ENCODE measurements at regions not wholly inside any gene's neighbourhood (a gene's known extent, or its start where the extent isn't known, plus 50 kb on each side); places are given as distances from the start of the nearest gene placed in this dataset.

DNA sequence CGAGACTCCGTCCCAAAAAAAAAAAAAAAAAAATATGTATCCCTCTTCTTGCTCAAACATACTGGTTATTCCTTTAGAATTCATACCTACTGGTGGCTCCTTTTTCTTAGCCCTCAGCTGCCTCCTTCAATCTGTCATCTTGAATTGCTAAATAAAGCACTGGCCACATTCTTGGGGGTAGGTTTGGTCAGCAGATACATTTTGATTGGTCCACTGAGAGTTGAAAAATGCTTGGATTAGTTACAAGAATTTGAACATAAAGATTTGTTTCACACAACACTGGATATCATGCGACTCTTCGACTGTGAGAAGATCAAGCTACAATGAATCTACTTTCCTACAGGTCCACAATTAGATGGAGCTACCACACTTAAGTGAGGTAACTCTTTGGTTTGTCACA, 906.1 kb upstream of the SLC39A10 start:
- no peak overlapping the region for H3K27ac ChIP-seq (ENCODE audit: low read depth, low read length)
- H3K36me3 ChIP-seq (ENCODE audit: insufficient read depth, low read length) = no peaks in the 10 kb centered on the region
- no peak overlapping the region for H3K4me3 ChIP-seq (ENCODE audit: low read length)
- H3K9ac ChIP-seq (ENCODE audit: low read depth, low read length) = no peak overlapping the region
- no peaks in the 10 kb centered on the region for H3K27me3 ChIP-seq (ENCODE audit: insufficient read depth, low read length)
- no peaks in the 10 kb centered on the region for H3K9me3 ChIP-seq (ENCODE audit: insufficient read depth, low read depth, low read length)
- 99% methylated on average over 4 of the region's 4 CpGs for WGBS
- H3K4me1 ChIP-seq (ENCODE audit: insufficient read depth, low read length) = no peaks in the 10 kb centered on the region

DNA sequence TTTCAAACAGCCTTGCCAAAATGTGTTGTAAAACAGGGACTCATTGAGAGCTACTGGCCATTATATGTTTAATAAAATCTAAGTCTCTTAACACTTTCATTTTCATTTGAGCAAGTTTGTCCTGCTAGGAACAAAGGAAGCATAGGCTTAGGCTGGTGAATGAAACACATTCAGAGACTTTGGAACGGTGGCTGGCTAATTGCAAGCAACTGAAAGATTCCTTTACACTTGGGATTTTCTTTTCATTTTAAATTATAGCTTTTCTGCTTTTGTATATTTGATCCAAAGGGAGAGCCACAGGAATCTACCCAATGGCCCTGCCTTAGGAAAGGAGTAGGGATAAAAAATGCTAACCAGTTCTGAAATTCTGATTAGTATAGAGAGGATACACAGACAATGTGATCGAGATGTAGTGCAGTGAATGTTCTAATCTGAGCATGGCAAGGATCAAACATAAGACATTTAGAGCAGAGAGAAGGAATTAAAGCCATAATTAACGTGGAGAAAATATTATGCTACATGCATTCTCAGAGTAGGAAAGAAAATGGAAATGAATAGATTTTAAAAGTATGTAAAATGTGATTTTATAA, 911.4 kb upstream of the SLC39A10 start:
- H3K4me1 ChIP-seq (ENCODE audit: insufficient read depth, low read length) = no peaks in the 10 kb centered on the region; the same call in 1 of the 2 replicates
- no peaks in the 10 kb centered on the region for H3K36me3 ChIP-seq (ENCODE audit: insufficient read depth, low read length)
- no peaks in the 10 kb centered on the region for H3K27me3 ChIP-seq (ENCODE audit: insufficient read depth, low read length)
- no peak overlapping the region for H3K4me3 ChIP-seq (ENCODE audit: low read length)
- H3K27ac ChIP-seq (ENCODE audit: low read depth, low read length) = peak overlapping the region; percentile 46; the same call in 1 of the 2 replicates
- 91% methylated on average over 3 of the region's 3 CpGs for WGBS
- H3K9me3 ChIP-seq (ENCODE audit: insufficient read depth, low read depth, low read length) = no peaks in the 10 kb centered on the region
- no peak overlapping the region for H3K9ac ChIP-seq (ENCODE audit: low read depth, low read length)

- Histone ChIP-seq H3K27me3 (ENCODE audit: insufficient read depth, low read length) (no peaks in the 10 kb centered on the region), H3K4me1 (ENCODE audit: insufficient read depth, low read length) (no peaks in the 10 kb centered on the region; the same call in 1 of the 2 replicates), H3K27ac (ENCODE audit: low read depth, low read length) (no peak overlapping the region), H3K36me3 (ENCODE audit: insufficient read depth, low read length) (no peaks in the 10 kb centered on the region), H3K9me3 (ENCODE audit: insufficient read depth, low read depth, low read length) (no peaks in the 10 kb centered on the region), H3K4me3 (ENCODE audit: low read length) (no peak overlapping the region), H3K9ac (ENCODE audit: low read depth, low read length) (no peak overlapping the region)
- WGBS = 83% methylated on average over 1 of the region's 2 CpGs
Measured at GRCh38 chr2:194742706-194743105, 914.3 kb upstream of the SLC39A10 start.

GRCh38 chr2:194739217-194739616, 917.8 kb upstream of the SLC39A10 start:
- Histone ChIP-seq H3K27ac (ENCODE audit: low read depth, low read length) (no peak overlapping the region), H3K9ac (ENCODE audit: low read depth, low read length) (no peak overlapping the region), H3K4me3 (ENCODE audit: low read length) (no peak overlapping the region), H3K36me3 (ENCODE audit: insufficient read depth, low read length) (no peaks in the 10 kb centered on the region), H3K27me3 (ENCODE audit: insufficient read depth, low read length) (no peaks in the 10 kb centered on the region), H3K4me1 (ENCODE audit: insufficient read depth, low read length) (no peaks in the 10 kb centered on the region), H3K9me3 (ENCODE audit: insufficient read depth, low read depth, low read length) (no peaks in the 10 kb centered on the region)
- 100% methylated on average over 2 of the region's 3 CpGs for WGBS

GRCh38 chr2:194735837-194736542, 921.0 kb upstream of the SLC39A10 start:
- H3K9ac ChIP-seq (ENCODE audit: low read depth, low read length) = no peak overlapping the region
- H3K4me3 ChIP-seq (ENCODE audit: low read length) = no peak overlapping the region
- no peaks in the 10 kb centered on the region for H3K4me1 ChIP-seq (ENCODE audit: insufficient read depth, low read length)
- H3K27ac ChIP-seq (ENCODE audit: low read depth, low read length) = no peak overlapping the region
- H3K9me3 ChIP-seq (ENCODE audit: insufficient read depth, low read depth, low read length) = no peaks in the 10 kb centered on the region
- H3K27me3 ChIP-seq (ENCODE audit: insufficient read depth, low read length) = no peaks in the 10 kb centered on the region
- no peaks in the 10 kb centered on the region for H3K36me3 ChIP-seq (ENCODE audit: insufficient read depth, low read length)
- 85% methylated on average over 2 of the region's 2 CpGs for WGBS

GRCh38 chr2:194730266-194730665, 926.8 kb upstream of the SLC39A10 start:
- H3K27me3 ChIP-seq (ENCODE audit: insufficient read depth, low read length) = no peaks in the 10 kb centered on the region
- 100% methylated on average over 1 of the region's 1 CpG for WGBS
- H3K9ac ChIP-seq (ENCODE audit: low read depth, low read length) = no peak overlapping the region
- no peaks in the 10 kb centered on the region for H3K36me3 ChIP-seq (ENCODE audit: insufficient read depth, low read length)
- no peaks in the 10 kb centered on the region for H3K9me3 ChIP-seq (ENCODE audit: insufficient read depth, low read depth, low read length)
- no peaks in the 10 kb centered on the region for H3K4me1 ChIP-seq (ENCODE audit: insufficient read depth, low read length)
- no peak overlapping the region for H3K4me3 ChIP-seq (ENCODE audit: low read length)
- no peak overlapping the region for H3K27ac ChIP-seq (ENCODE audit: low read depth, low read length)

DNA sequence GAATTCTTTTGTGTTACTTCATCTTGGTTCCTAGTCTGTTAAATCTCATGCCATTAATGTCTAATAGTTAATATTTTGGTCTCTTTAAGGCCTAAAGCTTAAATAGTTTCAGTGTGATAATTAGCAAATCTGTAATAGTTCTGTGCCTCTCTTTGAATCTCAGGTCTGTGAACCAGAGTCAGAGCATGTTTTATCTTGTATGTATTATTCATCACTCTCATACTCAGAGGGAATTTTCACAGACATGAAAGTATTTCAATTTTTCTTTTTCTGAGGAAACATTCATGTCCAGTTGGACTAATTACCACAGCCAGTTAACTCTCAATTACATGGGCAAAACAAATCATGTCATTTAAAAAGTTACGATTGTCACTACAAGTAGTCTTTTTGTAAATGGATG, 931.9 kb upstream of the SLC39A10 start:
- H3K4me1 ChIP-seq (ENCODE audit: insufficient read depth, low read length) = no peaks in the 10 kb centered on the region
- no peaks in the 10 kb centered on the region for H3K36me3 ChIP-seq (ENCODE audit: insufficient read depth, low read length)
- no peaks in the 10 kb centered on the region for H3K9me3 ChIP-seq (ENCODE audit: insufficient read depth, low read depth, low read length)
- WGBS = 94% methylated on average over 1 of the region's 1 CpG
- H3K4me3 ChIP-seq (ENCODE audit: low read length) = no peak overlapping the region
- H3K27me3 ChIP-seq (ENCODE audit: insufficient read depth, low read length) = no peaks in the 10 kb centered on the region
- H3K9ac ChIP-seq (ENCODE audit: low read depth, low read length) = no peak overlapping the region
- no peak overlapping the region for H3K27ac ChIP-seq (ENCODE audit: low read depth, low read length)

GRCh38 chr2:194723446-194723845, 933.6 kb upstream of the SLC39A10 start:
- no peaks in the 10 kb centered on the region for H3K27me3 ChIP-seq (ENCODE audit: insufficient read depth, low read length)
- no peak overlapping the region for H3K27ac ChIP-seq (ENCODE audit: low read depth, low read length)
- no peak overlapping the region for H3K4me3 ChIP-seq (ENCODE audit: low read length)
- no peaks in the 10 kb centered on the region for H3K4me1 ChIP-seq (ENCODE audit: insufficient read depth, low read length)
- WGBS = 93% methylated on average over 1 of the region's 2 CpGs
- no peaks in the 10 kb centered on the region for H3K36me3 ChIP-seq (ENCODE audit: insufficient read depth, low read length)
- no peaks in the 10 kb centered on the region for H3K9me3 ChIP-seq (ENCODE audit: insufficient read depth, low read depth, low read length)
- H3K9ac ChIP-seq (ENCODE audit: low read depth, low read length) = no peak overlapping the region

- no peaks in the 10 kb centered on the region for H3K9me3 ChIP-seq (ENCODE audit: insufficient read depth, low read depth, low read length)
- H3K9ac ChIP-seq (ENCODE audit: low read depth, low read length) = no peak overlapping the region
- H3K36me3 ChIP-seq (ENCODE audit: insufficient read depth, low read length) = no peaks in the 10 kb centered on the region
- 97% methylated on average over 3 of the region's 3 CpGs for WGBS
- no peaks in the 10 kb centered on the region for H3K4me1 ChIP-seq (ENCODE audit: insufficient read depth, low read length)
- H3K27me3 ChIP-seq (ENCODE audit: insufficient read depth, low read length) = no peaks in the 10 kb centered on the region
- no peak overlapping the region for H3K27ac ChIP-seq (ENCODE audit: low read depth, low read length)
- no peak overlapping the region for H3K4me3 ChIP-seq (ENCODE audit: low read length)
Measured at GRCh38 chr2:194721227-194721626, 935.8 kb upstream of the SLC39A10 start.

- WGBS = 95% methylated on average over 1 of the region's 2 CpGs
Measured at GRCh38 chr2:194720462-194720861, 936.6 kb upstream of the SLC39A10 start.

DNA sequence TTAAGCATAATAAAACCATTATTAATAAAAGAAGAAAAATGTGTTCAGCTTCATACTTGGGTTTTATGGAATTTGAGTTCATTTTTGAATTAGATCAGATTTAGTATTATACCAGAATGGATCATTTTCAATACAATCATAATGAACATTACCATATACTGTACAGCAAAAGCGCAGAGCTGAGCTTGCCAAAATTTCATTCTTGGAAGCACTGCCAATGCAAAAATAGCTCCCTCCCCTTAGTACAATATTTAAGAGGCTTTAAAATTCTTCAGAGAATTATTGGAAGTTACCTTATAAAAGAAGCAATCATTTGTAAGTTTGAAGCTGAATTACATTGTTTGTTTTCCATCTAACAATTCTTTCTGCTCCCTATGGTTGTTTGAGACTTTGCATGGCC, 938.1 kb upstream of the SLC39A10 start:
- Histone ChIP-seq H3K9me3 (ENCODE audit: insufficient read depth, low read depth, low read length) (no peaks in the 10 kb centered on the region), H3K27me3 (ENCODE audit: insufficient read depth, low read length) (no peaks in the 10 kb centered on the region), H3K36me3 (ENCODE audit: insufficient read depth, low read length) (no peaks in the 10 kb centered on the region), H3K27ac (ENCODE audit: low read depth, low read length) (no peak overlapping the region), H3K9ac (ENCODE audit: low read depth, low read length) (no peak overlapping the region), H3K4me3 (ENCODE audit: low read length) (no peak overlapping the region), H3K4me1 (ENCODE audit: insufficient read depth, low read length) (no peaks in the 10 kb centered on the region)
- WGBS = 100% methylated on average over 1 of the region's 1 CpG

More at GRCh38 chr2:194720462-194720861, 936.6 kb upstream of the SLC39A10 start:
- H3K4me1 ChIP-seq (ENCODE audit: insufficient read depth, low read length) = no peaks in the 10 kb centered on the region
- H3K36me3 ChIP-seq (ENCODE audit: insufficient read depth, low read length) = no peaks in the 10 kb centered on the region
- H3K4me3 ChIP-seq (ENCODE audit: low read length) = no peak overlapping the region
- no peak overlapping the region for H3K9ac ChIP-seq (ENCODE audit: low read depth, low read length)
- H3K27ac ChIP-seq (ENCODE audit: low read depth, low read length) = no peak overlapping the region
- no peaks in the 10 kb centered on the region for H3K9me3 ChIP-seq (ENCODE audit: insufficient read depth, low read depth, low read length)
- no peaks in the 10 kb centered on the region for H3K27me3 ChIP-seq (ENCODE audit: insufficient read depth, low read length)
